PC-3 (cell line): ENCODE measurements at regions not wholly inside any gene's neighbourhood (a gene's known extent, or its start where the extent isn't known, plus 50 kb on each side); places are given as distances from the start of the nearest gene placed in this dataset.

Experiments used
- CTCF ChIP-seq: fragments of 300-600 bp; sonication (generic); conservative IDR thresholded peaks from 2 replicates; pipeline ENCODE4 v1.5.1; 2017; ENCODE audit warnings: antibody characterized with exemption, low read depth, mild to moderate bottlenecking, low read length
- EZH2 ChIP-seq: fragments of 300-600 bp; sonication (generic); IDR thresholded peaks from one replicate; pipeline ENCODE4 v1.6.1; 2017; ENCODE audit warnings: antibody characterized with exemption, mild to moderate bottlenecking, low read length; ENCODE audit not compliant: unreplicated experiment

GRCh38 chr2:239469106-239469960 is 68.5 kb upstream of the HDAC4 start:
- TF ChIP-seq CTCF (no peak), EZH2 (no peak)
